ENCODE measurements at regions not wholly inside any gene's neighbourhood (a gene's known extent, or its start where the extent isn't known, plus 50 kb on each side); places are given as distances from the start of the nearest gene placed in this dataset.
A peak's percentile ranks its signal among the peaks of the same experiment; 100 is the strongest.

GRCh38 chr11:19359221-19360000 lies 118.7 kb upstream of the E2F8 start:
- no peaks in the 10 kb centered on the region for H3K27me3 ChIP-seq
- 75 to 83% (median 81%) methylated on average over 7 of the region's 7 CpGs for WGBS, 4 donors
- no peaks in the 10 kb centered on the region for H3K9me3 ChIP-seq
- intact Hi-C loops (cut with DNase I), result no loop called here
- TF ChIP-seq CTCF (IDR thresholded peaks at IDR 0.05), result no peak
- no peak overlapping the region for H3K27ac ChIP-seq
- peaks cover 0 to 12% (median 1%) of the 10 kb centered on the region in 12 donors for H3K4me1 ChIP-seq
- H3K4me3 ChIP-seq, result no peak overlapping the region
- H3K36me3 ChIP-seq, result no peaks in the 10 kb centered on the region
- no peak for DNase-seq
- no peak for ATAC-seq

GRCh38 chr11:19357943-19358342 lies 117.2 kb upstream of the E2F8 start:
- no peaks in the 10 kb centered on the region for H3K9me3 ChIP-seq
- WGBS, 4 donors, result 92 to 99% (median 95%) methylated on average over 3 of the region's 3 CpGs
- no peak overlapping the region for H3K27ac ChIP-seq
- H3K36me3 ChIP-seq, result no peaks in the 10 kb centered on the region
- TF ChIP-seq POLR2A (IDR thresholded peaks at IDR 0.05) (no peak), CTCF (IDR thresholded peaks at IDR 0.05) (no peak)
- no peak overlapping the region for H3K4me3 ChIP-seq
- intact Hi-C loops (cut with DNase I), result no loop called here
- H3K27me3 ChIP-seq, result peaks cover 0 to 5% (median 0%) of the 10 kb centered on the region in 9 donors
- no peak for ATAC-seq
- H3K4me1 ChIP-seq, result peaks cover 0 to 12% (median 1%) of the 10 kb centered on the region in 12 donors
- DNase-seq, result no peak

GRCh38 chr11:19355601-19356000 lies 114.9 kb upstream of the E2F8 start:
- Histone ChIP-seq H3K9me3 (no peaks in the 10 kb centered on the region), H3K4me3 (no peak overlapping the region), H3K36me3 (no peaks in the 10 kb centered on the region), H3K4me1 (peaks cover 0 to 12% (median 1%) of the 10 kb centered on the region in 12 donors), H3K27ac (no peak overlapping the region), H3K27me3 (peaks cover 0 to 16% (median under 1%) of the 10 kb centered on the region in 9 donors)
- 39 to 67% (median 50%) methylated on average over 1 of the region's 1 CpG for WGBS, 4 donors
- DNase-seq (peak in 2 of 5 donors; percentile 31 to 51), ATAC-seq (peak; percentile 79 to 97 (median 86))
- intact Hi-C loops (cut with DNase I), result loop anchor here in 1 of 10 donors (1.0 kb wide), 1 partner anchor 86 kb away; no protein-coding TSS in a partner anchor
- no peak for TF ChIP-seq POLR2A (IDR thresholded peaks at IDR 0.05)
- TF ChIP-seq CTCF (IDR thresholded peaks at IDR 0.05), result no peak

GRCh38 chr11:19353287-19353850 lies 112.6 kb upstream of the E2F8 start:
- no peak for TF ChIP-seq CTCF (IDR thresholded peaks at IDR 0.05)
- TF ChIP-seq POLR2A (IDR thresholded peaks at IDR 0.05), result no peak
- Histone ChIP-seq H3K4me3 (no peak overlapping the region), H3K27me3 (peaks cover 0 to 36% (median 5%) of the 10 kb centered on the region in 9 donors), H3K36me3 (no peaks in the 10 kb centered on the region), H3K9me3 (no peaks in the 10 kb centered on the region), H3K27ac (no peak overlapping the region), H3K4me1 (peaks cover 0 to 20% (median 2%) of the 10 kb centered on the region in 12 donors)
- intact Hi-C loops (cut with DNase I), result no loop called here
- ATAC-seq (no peak), DNase-seq (no peak)
- 93 to 100% (median 96%) methylated on average over 2 of the region's 2 CpGs for WGBS, 4 donors
